ENCODE measurements at regions not wholly inside any gene's neighbourhood (a gene's known extent, or its start where the extent isn't known, plus 50 kb on each side); places are given as distances from the start of the nearest gene placed in this dataset.

GRCh38 chr12:82530394-82530793 is 156.3 kb upstream of the TMTC2 start:
- TF ChIP-seq CTCF (IDR thresholded peaks at IDR 0.05) (no peak), ZFX (IDR thresholded peaks at IDR 0.05; ENCODE audit: borderline replicate concordance) (no peak)
